Astrocyte (in vitro differentiated cells and primary cell): ENCODE measurements at regions not wholly inside any gene's neighbourhood (a gene's known extent, or its start where the extent isn't known, plus 50 kb on each side); places are given as distances from the start of the nearest gene placed in this dataset.

Source experiments
- EZH2 ChIP-seq: IDR thresholded peaks from 2 replicates; pipeline ENCODE4 v1.6.1; 2012; ENCODE audit warnings: mild to moderate bottlenecking, low read length, inconsistent platforms; ENCODE audit not compliant: insufficient read depth
- TF ChIP-seq, protein P1 (sequence below): IDR thresholded peaks from 2 replicates; pipeline ENCODE4 v1.5.1; 2011; ENCODE audit warnings: low read depth, mild to moderate bottlenecking, inconsistent platforms, low read length, moderate library complexity; ENCODE audit not compliant: insufficient read depth

GRCh38 chr4:132540797-132541196 lies 608.3 kb upstream of the PCDH10 start:
- TF ChIP-seq EZH2, result no peak
- TF ChIP-seq, protein P1, sequence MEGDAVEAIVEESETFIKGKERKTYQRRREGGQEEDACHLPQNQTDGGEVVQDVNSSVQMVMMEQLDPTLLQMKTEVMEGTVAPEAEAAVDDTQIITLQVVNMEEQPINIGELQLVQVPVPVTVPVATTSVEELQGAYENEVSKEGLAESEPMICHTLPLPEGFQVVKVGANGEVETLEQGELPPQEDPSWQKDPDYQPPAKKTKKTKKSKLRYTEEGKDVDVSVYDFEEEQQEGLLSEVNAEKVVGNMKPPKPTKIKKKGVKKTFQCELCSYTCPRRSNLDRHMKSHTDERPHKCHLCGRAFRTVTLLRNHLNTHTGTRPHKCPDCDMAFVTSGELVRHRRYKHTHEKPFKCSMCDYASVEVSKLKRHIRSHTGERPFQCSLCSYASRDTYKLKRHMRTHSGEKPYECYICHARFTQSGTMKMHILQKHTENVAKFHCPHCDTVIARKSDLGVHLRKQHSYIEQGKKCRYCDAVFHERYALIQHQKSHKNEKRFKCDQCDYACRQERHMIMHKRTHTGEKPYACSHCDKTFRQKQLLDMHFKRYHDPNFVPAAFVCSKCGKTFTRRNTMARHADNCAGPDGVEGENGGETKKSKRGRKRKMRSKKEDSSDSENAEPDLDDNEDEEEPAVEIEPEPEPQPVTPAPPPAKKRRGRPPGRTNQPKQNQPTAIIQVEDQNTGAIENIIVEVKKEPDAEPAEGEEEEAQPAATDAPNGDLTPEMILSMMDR, result no peak
